ENCODE measurements at regions not wholly inside any gene's neighbourhood (a gene's known extent, or its start where the extent isn't known, plus 50 kb on each side); places are given as distances from the start of the nearest gene placed in this dataset.

GRCh38 chr4:189311251-189311650 lies 629.4 kb upstream of the FRG1 start:
- DNase-seq = no peak

GRCh38 chr4:189313064-189313463 lies 627.6 kb upstream of the FRG1 start:
- DNase-seq = no peak

- DNase-seq = no peak
These were observed 626.7 kb upstream of the FRG1 start for GRCh38 chr4:189313861-189314513.

GRCh38 chr4:189322426-189322825 lies 618.2 kb upstream of the FRG1 start:
- no peak for DNase-seq

- no peak for DNase-seq
These were observed 598.8 kb upstream of the FRG1 start for GRCh38 chr4:189341881-189342280.

- DNase-seq = no peak
These were observed 585.1 kb upstream of the FRG1 start for GRCh38 chr4:189355590-189355989.

- DNase-seq = no peak
These were observed 578.3 kb upstream of the FRG1 start for GRCh38 chr4:189362364-189362763.

DNA sequence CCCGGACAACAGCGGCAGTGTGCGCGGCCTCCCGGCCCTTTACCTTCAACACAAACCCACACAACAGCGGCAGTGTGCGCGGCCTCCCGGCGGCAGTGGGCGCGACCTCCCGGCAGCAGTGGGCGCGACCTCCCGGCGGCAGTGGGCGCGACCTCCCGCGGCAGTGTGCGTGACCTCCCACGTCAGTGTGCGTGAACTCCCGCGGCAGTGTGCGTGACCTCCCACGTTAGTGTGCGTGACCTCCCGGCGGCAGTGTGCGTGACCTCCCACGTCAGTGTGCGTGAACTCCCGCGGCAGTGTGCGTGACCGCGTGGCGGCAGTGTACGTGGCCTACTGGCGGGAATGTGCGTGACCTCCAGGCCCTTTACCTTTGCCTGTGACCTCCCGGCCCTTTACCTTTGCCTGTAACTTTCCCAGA lies 576.6 kb upstream of the FRG1 start:
- DNase-seq = no peak

- no peak for DNase-seq
These were observed 575.2 kb upstream of the FRG1 start for GRCh38 chr4:189365451-189365850.

DNA sequence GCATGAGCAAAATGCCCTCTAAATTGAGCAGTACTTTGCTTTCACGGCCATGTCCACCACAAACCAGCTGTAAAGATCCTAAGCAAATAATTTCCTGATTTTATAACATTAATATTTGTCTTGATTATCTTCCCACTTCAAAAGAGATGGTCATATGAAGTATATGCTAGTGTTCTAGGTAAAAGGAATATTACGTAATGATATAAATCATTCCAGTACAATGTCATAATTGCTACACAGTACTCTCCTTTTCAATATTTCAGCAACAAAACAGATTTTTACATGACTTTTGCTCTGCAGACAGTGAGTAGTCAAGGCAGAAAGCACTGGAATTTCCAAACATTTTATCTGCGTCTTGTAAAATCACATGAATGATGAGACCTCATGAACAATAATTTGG lies 572.8 kb upstream of the FRG1 start:
- DNase-seq = no peak

DNA sequence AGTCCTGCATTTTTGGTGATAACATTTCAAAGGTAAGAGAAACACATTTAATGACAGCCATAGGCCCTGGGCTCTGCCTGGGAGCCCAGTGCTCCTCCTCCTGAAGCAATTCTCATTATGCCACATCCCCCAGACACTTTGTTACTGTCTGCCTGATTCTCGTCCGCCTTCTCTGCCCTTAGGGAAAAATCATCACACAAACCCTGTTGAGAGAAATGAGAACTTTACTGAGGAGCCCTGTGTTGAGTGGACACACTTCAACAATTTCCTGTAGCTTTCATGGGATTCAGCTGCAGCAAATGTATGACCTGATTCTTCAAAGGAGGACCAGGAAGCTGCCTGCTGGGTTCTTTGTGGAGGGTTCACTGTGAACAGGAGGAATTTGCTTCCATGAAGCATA lies 566.5 kb upstream of the FRG1 start:
- DNase-seq = no peak

GRCh38 chr4:189376901-189377300 lies 563.8 kb upstream of the FRG1 start:
- DNase-seq = no peak

- no peak for DNase-seq
These were observed 563.1 kb upstream of the FRG1 start for GRCh38 chr4:189377569-189377968.

DNA sequence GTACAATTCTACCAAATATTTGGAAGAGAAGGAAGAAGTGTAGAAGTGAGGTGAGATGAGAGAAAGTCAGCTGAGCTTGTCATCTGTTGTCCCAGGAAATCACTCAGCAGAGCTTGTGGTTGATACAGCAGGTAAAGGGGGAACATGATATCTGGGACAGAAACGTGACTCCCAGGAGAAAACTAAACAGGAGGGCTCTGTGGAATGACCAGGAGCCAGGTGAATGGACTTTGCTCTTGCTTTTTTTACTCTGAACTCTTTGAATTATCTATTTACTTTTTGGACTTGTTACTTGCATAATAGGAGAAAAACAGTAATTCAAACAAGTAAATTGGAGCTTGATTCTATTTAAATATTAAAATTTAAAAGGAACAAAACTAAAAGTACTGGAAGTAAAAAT lies 555.6 kb upstream of the FRG1 start:
- DNase-seq = no peak

DNA sequence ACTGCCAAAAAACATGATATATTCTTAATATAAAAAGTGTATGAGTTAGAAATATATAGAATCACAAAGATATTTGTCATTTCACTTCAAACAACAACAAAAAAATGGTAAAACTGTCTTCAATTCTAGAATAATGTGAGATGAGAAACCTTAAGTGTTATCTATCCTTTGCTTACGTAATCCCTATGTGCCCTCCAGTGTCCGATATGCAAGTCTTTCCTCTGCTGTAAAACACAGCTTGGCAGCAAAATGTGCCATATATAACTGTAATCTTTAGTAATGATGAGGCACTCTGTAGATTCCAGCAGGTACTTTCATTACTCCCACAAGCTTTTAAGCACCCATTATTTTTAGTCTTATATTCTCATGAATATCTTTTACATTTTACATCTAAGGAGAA lies 555.1 kb upstream of the FRG1 start:
- DNase-seq = no peak

DNA sequence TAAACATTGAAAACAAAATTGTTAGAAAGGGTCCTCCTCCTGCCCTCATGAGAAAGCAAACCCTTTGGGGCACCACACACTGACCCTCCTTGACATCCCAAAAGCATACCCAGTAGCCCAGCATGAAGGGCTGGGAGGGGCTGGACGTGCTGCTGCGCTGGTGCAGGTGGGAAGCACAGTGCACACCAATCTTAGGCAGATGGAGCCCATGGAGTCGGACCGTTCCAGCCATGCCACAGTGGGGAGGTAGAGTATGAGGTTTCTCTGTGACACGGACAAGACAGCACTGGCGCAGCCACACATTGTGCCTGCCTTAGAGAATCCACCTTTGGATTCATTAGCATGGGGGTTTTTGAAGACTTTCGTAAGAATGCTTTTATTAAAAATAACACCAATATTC lies 544.2 kb upstream of the FRG1 start:
- no peak for DNase-seq

- DNase-seq = no peak
These were observed 536.4 kb upstream of the FRG1 start for GRCh38 chr4:189404271-189404670.

DNA sequence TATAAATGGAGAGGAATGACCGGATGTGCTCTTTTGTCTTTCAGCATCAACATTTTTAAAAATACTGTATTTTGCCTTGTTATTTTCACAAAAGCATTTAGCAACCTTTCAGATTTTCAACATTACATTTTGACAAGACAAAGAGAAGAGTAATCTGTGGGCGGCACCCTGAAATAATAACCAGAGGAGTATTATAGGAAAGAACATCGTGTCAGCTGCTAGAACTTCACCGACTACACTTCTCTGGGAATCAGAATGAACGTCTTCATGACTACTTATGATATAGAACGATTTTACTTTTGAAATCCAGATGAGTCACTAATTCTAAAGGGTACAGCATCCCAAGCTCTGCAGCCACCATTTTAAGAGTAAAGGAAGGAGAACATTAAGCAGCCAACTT lies 531.5 kb upstream of the FRG1 start:
- DNase-seq = no peak

DNA sequence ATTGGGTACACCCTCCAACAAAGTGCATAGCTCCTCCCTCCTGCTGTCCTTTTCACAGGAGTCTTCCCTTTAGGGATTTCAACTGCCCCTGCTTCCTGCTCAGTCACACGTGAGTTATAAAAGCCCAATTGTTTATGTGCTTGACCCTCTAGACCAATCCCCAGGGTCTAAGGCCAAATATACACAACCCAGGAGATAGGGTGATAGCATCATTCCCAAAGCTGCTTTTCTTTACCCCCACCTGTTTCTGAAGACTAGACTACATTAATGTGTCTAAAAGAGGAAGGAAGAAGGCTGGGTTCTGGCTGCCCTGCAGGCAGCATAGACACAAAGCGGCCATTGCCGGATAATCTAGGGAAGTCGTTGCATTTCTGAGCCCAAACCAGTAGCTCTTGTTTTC lies 526.7 kb upstream of the FRG1 start:
- DNase-seq = no peak

GRCh38 chr4:189420572-189420971 lies 520.1 kb upstream of the FRG1 start:
- no peak for DNase-seq

GRCh38 chr4:189436207-189436606 lies 504.5 kb upstream of the FRG1 start:
- DNase-seq = no peak

DNA sequence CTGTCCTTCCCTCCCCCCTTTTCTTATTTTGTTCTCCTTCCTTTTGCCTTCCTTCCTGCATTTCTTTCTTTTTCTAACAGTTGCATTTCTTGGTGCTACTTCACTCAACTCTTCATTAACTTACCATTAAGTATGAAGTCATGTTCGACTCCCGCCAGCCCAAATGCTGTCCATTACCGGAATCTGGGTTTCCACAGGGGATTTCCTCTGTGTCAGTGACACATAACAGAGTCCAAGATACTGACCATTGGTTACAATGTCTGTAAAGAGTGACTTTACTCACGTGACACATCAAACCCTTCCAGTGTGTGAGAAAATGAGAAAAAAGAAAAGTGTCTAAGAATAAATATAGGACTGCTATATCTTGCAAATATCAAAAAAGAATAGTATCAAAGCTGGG lies 500.0 kb upstream of the FRG1 start:
- no peak for DNase-seq

DNA sequence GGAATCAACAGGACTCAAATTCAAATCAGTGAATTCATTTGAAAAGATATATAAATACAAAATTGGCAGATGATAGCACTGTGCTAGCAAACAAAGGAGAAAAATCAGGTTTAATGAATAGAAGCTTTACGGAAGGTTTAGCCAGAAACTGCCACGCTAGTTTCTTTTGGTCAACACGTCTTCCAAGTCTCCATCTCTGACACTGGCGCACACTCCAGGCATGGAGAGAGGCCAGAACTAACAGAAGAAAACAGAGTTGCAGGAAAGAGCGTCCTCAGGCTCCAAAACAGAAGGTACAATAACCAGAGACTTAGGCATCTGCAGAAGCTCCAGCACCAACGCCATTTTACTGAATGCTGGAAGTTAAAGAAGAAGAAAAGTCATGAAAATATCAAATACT lies 497.3 kb upstream of the FRG1 start:
- no peak for DNase-seq

- no peak for DNase-seq
These were observed 495.1 kb upstream of the FRG1 start for GRCh38 chr4:189445613-189446012.

DNA sequence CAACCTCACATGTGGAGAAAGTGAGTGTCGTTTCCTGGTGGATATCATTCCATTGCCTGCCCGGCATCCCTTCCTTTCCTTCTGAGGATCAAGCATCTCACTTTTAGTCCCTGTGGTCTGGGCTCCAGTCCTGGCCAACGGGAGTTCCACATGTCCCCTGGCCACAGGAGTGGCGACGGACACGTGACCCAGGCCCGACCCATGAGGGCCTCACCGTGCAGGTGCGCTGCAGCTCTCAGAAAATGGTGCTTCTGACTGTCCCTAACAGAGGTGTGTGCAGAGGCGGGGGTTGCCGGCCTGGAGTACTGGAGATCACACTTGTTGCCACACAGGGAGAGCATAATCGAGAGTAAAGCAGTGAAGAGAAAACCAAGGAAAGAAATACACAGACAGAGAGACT lies 476.9 kb upstream of the FRG1 start:
- DNase-seq = no peak

DNA sequence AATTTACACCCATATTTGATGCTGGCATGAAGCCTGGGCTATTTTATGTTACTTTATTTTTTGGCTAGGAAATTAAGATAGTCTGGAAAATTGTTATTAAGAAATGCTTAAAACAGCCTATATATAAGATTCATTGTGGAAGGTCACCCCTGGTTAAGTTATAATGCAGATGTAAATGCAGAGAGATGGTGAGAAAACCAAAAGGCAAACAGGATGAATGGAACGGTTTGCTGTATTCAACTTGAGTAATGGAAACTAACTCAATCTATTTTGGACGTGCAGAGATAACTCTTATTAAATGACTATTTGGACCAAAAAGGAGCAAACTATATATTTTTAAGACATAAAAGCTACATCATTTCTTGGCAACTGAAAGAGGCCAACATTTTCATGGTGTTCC lies 446.3 kb upstream of the FRG1 start:
- no peak for DNase-seq
